GM18502 (cell line): ENCODE measurements at regions not wholly inside any gene's neighbourhood (a gene's known extent, or its start where the extent isn't known, plus 50 kb on each side); places are given as distances from the start of the nearest gene placed in this dataset.

ENCODE experiments used
- ATAC-seq: cut with Tn5 transposase; IDR thresholded peaks from one replicate; pipeline ENCODE4 v1.9.1; 2021; ENCODE audit warnings: mild to moderate bottlenecking; ENCODE audit not compliant: unreplicated experiment, poor library complexity

GRCh38 chr7:131110297-131111080 lies 217.2 kb upstream of the MKLN1 start:
- ATAC-seq = no peak

- ATAC-seq = no peak
These were observed 216.5 kb upstream of the MKLN1 start for GRCh38 chr7:131111081-131111576.

GRCh38 chr7:131111792-131112191 lies 215.9 kb upstream of the MKLN1 start:
- no peak for ATAC-seq

DNA sequence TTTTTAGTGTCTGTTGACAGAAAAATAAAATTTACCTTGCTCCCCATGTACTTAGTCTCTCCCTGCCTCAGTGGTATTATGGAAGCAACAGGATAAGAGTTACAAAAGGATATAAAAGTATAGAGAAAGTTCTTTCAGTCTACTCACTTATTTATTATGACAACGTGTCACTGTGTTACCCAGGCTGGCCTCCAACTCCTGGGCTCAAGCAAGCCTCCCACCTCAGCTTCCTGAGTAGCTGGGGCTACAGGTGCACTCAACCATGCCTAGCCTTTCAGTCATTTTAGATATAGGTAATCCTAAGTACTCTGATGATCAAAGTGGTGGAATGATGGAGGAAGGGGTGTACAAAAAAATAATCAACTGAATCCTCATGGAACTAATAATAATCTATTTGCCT lies 215.2 kb upstream of the MKLN1 start:
- no peak for ATAC-seq

- no peak for ATAC-seq
These were observed 212.3 kb upstream of the MKLN1 start for GRCh38 chr7:131115340-131115739.

GRCh38 chr7:131117439-131117838 lies 210.2 kb upstream of the MKLN1 start:
- no peak for ATAC-seq

GRCh38 chr7:131119381-131119780 lies 208.3 kb upstream of the MKLN1 start:
- no peak for ATAC-seq

DNA sequence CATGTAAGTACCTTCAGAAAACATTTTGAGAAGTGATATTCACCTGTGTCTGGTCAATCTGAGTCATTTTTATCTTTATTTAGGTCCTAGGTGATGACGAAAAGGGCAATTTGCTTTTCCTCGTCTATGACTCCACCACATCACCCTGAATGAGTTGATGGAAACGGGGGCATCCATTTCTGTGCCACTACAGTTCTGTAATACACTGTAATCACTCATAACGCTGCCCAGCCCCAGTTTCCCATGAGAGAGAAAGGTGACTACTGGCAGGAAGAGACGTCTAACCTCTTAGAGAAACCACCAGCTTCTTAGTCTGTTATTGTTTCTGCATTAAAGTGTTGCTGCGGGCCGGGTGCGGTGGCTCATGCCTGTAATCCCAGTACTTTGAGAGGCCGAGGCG lies 205.3 kb upstream of the MKLN1 start:
- ATAC-seq = no peak

DNA sequence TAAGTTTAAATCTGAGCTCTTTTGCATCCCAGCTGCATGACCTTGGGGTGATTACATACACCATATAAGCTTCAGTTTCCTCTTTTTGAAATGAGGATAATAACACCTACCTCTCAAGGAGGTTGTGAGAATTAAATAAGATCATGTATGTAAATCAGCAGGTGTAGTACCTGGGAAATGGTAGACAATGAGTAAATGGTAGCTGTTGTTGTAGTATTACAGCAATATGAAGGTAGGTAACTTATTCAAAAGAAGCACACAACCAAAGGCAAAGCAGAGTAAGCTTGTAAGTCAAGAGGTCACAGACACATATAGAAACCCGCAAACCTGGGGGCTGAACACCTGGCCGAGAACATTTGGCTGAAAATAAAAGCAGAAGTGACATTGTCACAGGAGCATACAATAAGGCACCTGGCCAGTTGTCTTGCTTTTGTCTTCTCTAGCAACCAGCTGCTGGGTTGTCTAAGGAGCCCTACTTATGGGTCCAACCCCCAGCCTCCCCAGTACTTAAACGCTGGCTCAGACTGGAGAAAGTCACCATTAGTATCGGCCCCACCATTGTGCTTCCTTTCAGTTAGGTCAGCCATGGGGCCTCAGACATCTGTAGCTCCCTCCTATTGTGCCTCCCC lies 203.6 kb upstream of the MKLN1 start:
- ATAC-seq = peak; percentile 92

- no peak for ATAC-seq
These were observed 202.8 kb upstream of the MKLN1 start for GRCh38 chr7:131124867-131125266.

GRCh38 chr7:131130324-131130723 lies 197.4 kb upstream of the MKLN1 start:
- ATAC-seq = no peak

DNA sequence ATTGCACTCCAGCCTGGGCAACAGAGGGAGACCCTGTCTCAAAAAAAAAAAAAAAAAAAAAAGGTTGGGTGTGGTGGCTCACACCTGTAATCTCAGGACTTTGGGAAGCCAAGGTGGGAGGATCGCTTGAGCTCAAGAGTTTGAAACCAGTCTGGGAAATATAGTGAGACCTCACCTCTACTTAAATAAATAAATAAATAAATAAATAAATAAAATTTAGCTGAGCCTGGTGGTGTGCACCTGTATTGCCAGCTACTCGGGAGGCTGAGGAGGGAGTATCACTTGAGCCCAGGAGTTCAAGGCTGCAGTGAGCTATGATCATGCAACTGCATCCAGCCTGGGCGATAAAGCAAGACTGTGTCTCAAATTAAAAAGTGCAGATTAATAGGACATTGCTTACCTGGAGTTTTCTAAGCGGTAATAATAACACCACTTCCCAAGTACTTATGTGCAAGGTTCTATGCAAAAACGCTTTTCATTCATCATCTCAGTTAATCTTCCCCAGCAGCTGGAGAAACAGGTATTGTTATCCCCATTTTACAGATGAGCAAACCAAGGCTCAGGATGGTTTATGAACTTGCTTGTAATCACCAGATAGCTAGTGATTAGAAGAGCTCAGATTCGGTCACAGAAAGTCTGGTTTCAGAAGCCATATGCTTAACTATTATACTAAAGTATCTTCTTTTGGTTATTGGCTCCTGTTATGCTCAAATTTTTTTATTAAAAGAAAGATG lies 196.5 kb upstream of the MKLN1 start:
- ATAC-seq = no peak

DNA sequence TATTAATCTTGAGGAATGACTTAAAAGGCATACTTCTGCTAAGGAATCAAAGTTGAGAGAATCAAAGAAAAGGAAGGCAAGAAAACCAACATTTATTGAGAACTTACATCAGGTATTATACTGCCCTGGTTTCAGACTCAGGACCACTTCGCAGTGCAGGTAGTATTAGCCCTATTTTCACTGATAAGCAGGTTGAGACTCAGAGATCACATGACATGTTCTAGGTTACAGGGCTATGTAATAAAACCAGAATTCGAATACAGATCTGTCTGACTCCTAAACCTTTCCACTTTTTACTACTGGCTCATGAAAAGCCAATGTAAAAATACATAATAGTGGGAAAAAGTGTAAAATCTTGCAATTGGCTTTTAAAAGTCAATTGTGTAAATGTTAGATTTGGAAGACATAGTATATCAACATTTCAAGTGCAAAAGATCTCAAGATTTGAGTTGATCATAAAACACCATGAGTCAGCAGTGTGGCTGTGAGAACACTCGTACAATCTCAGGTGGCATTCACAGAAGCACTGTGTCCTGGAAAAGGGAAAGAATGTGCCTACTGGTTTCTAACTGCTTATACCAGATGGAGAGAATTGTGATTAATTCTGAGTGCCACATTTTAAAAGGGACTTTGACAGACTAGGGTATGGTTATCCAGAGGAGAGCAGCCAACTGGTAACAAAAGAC lies 195.8 kb upstream of the MKLN1 start:
- ATAC-seq = no peak

GRCh38 chr7:131139462-131139861 lies 188.2 kb upstream of the MKLN1 start:
- ATAC-seq = no peak

DNA sequence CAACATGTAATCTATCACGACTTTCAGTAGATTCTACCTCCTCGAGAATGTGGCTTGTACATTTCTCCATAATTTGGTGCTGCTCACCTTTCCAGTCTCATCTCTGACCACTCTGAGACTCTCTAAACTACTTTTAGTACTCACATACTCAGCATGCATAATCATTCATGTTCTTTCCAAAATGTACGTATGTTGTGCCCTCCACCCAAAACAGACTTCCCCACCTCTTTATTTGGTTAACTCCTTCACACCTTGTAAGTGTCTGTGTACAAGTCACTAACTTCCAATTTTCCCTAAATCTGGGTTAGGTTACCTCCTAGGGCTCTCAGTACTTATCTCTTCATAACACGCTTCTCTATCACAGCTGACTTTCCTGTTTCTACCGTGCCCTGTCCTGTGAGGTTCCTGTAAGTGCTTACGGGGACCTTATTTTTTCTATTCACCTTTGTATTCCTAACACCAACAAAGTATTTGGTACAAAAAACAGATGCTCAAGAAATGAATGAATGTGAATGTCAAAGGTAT lies 186.2 kb upstream of the MKLN1 start:
- no peak for ATAC-seq

GRCh38 chr7:131143869-131144268 lies 183.8 kb upstream of the MKLN1 start:
- no peak for ATAC-seq

GRCh38 chr7:131145026-131145425 lies 182.7 kb upstream of the MKLN1 start:
- ATAC-seq = no peak

- no peak for ATAC-seq
These were observed 181.9 kb upstream of the MKLN1 start for GRCh38 chr7:131145770-131146169.

DNA sequence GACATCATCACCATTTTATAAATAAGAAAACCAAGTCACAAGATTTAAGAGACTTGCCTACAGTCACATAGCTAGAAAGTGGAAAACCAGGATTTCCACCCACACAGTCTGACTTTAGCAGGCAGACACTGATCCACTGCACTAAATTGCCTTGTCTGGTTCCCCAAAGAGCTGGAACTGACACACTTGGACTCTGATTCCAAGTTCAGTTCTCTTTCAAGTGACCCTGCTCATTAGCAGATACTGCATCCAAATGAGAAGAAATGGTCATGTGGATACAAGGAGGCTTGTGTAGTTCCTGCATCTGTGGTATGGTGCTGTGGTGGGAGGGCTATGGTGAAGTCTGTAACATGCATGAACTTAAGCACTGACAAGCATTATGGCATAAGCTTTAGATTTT lies 180.1 kb upstream of the MKLN1 start:
- ATAC-seq = no peak

DNA sequence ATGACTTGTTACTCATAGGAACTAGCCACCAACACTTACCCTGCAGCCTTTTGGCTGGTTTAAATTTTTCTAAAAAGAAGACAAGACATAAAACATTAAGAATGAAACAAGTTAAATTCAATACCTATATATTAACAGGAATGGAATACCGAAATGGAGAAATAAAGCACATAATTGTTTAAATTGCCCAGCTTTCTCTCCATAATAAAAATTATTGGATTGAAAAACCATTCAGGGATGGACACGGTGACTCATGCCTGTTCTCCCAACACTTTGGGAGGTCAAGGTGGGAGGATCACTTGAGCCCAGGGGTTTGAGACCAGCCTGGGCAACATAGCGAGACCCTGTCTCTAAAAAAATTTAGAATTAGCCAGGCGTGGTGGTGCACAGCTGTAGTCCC lies 179.4 kb upstream of the MKLN1 start:
- ATAC-seq = no peak
